Glutamatergic neuron (in vitro differentiated cells): ENCODE measurements at regions not wholly inside any gene's neighbourhood (a gene's known extent, or its start where the extent isn't known, plus 50 kb on each side); places are given as distances from the start of the nearest gene placed in this dataset.

Experiments
- DNase-seq: peaks from one replicate; pipeline ENCODE4 v3.0.0; 2022
- H3K27ac Mint-ChIP-seq: one replicate; pipeline ENCODE4 v1.8.0; 2020; ENCODE audit warnings: mild to moderate bottlenecking, mixed read lengths, inconsistent platforms; ENCODE audit not compliant: unreplicated experiment
- H3K27me3 Mint-ChIP-seq: one replicate; pipeline ENCODE4 v1.8.0; 2020; ENCODE audit warnings: mild to moderate bottlenecking, moderate library complexity, mixed read lengths, inconsistent platforms; ENCODE audit not compliant: unreplicated experiment
- H3K36me3 Mint-ChIP-seq: one replicate; pipeline ENCODE4 v1.8.0; 2020; ENCODE audit warnings: mild to moderate bottlenecking, mixed read lengths, inconsistent platforms; ENCODE audit not compliant: unreplicated experiment
- H3K4me1 Mint-ChIP-seq: one replicate; pipeline ENCODE4 v1.8.0; 2020; ENCODE audit warnings: mild to moderate bottlenecking, low read depth, mixed read lengths, inconsistent platforms; ENCODE audit not compliant: unreplicated experiment
- H3K4me3 Mint-ChIP-seq: one replicate; pipeline ENCODE4 v1.8.0; 2020; ENCODE audit warnings: mild to moderate bottlenecking, mixed read lengths, inconsistent platforms; ENCODE audit not compliant: unreplicated experiment
- H3K9me3 Mint-ChIP-seq: one replicate; pipeline ENCODE4 v1.8.0; 2020; ENCODE audit warnings: mild to moderate bottlenecking, moderate library complexity, mixed read lengths, inconsistent platforms; ENCODE audit not compliant: unreplicated experiment
- CTCF ChIP-seq: fragments of 200-600 bp; sonication (generic); IDR thresholded peaks from one replicate; pipeline ENCODE4 v1.5.0; 2021; ENCODE audit not compliant: partially characterized antibody, unreplicated experiment

GRCh38 chr2:36302911-36303310, 52.7 kb upstream of the CRIM1 start:
- TF ChIP-seq CTCF: no peak
- no peaks in the 10 kb centered on the region for H3K4me1 Mint-ChIP-seq
- peaks cover 2% of the 10 kb centered on the region for H3K27me3 Mint-ChIP-seq
- H3K4me3 Mint-ChIP-seq: no peak overlapping the region
- no peak for DNase-seq
- H3K27ac Mint-ChIP-seq: no peak overlapping the region
- H3K36me3 Mint-ChIP-seq: peaks cover 5% of the 10 kb centered on the region
- peaks cover 1% of the 10 kb centered on the region for H3K9me3 Mint-ChIP-seq

DNA sequence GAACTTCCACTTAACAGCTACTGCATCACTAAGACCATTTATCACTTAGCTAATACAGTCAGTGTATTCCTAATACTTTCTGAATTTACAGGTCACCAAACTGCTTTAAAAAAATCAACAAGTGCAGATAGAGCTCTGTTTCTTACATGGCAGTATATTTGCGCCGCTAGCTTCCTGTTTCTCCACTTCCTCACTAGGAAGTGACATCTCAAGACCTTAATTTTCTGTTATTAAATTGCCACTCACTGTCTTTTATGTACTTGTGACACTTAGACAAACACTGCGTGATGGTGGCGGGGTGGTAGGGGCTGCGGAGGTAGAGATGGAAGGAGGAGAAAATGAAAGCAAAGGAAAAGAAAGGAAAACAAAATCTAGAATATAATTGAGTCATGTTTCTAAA, 53.7 kb upstream of the CRIM1 start:
- no peak overlapping the region for H3K4me3 Mint-ChIP-seq
- H3K27ac Mint-ChIP-seq: no peak overlapping the region
- H3K4me1 Mint-ChIP-seq: no peaks in the 10 kb centered on the region

GRCh38 chr2:36300697-36301096, 54.9 kb upstream of the CRIM1 start:
- no peak overlapping the region for H3K27ac Mint-ChIP-seq

More for the DNA sequence above, 53.7 kb upstream of the CRIM1 start:
- TF ChIP-seq CTCF: no peak
- H3K27me3 Mint-ChIP-seq: peaks cover 2% of the 10 kb centered on the region
- H3K9me3 Mint-ChIP-seq: peaks cover 1% of the 10 kb centered on the region
- peaks cover 5% of the 10 kb centered on the region for H3K36me3 Mint-ChIP-seq
- no peak for DNase-seq

DNA sequence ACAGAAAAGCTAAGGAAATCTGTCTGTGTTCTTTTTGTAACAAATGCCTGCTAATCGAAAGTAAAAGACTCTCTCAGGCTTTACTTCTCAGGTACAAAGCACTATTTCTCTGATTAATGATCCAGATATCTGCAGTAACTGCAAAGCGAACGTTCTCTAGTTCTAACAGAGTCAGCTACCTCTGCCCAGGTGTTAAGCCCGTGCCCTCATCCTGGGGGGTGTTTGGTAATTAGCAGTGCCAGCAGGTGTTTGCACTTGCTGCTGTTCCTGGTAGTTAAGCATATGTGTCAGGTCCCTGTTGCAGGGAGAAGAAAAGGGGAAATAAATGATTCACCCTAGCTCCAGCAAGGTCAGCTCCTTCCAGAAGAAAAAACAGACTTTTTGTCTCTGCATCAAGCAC, 58.8 kb upstream of the CRIM1 start:
- H3K4me3 Mint-ChIP-seq: no peak overlapping the region
- no peaks in the 10 kb centered on the region for H3K4me1 Mint-ChIP-seq
- H3K27ac Mint-ChIP-seq: no peak overlapping the region
- H3K9me3 Mint-ChIP-seq: no peaks in the 10 kb centered on the region
- DNase-seq: no peak
- peaks cover 5% of the 10 kb centered on the region for H3K27me3 Mint-ChIP-seq
- no peak for TF ChIP-seq CTCF
- H3K36me3 Mint-ChIP-seq: peaks cover 5% of the 10 kb centered on the region

More at GRCh38 chr2:36300697-36301096, 54.9 kb upstream of the CRIM1 start:
- Mint-ChIP-seq H3K4me3 (no peak overlapping the region), H3K9me3 (peaks cover 1% of the 10 kb centered on the region), H3K4me1 (no peaks in the 10 kb centered on the region), H3K36me3 (peaks cover 5% of the 10 kb centered on the region), H3K27me3 (peaks cover 2% of the 10 kb centered on the region)
- TF ChIP-seq CTCF: no peak
- no peak for DNase-seq

DNA sequence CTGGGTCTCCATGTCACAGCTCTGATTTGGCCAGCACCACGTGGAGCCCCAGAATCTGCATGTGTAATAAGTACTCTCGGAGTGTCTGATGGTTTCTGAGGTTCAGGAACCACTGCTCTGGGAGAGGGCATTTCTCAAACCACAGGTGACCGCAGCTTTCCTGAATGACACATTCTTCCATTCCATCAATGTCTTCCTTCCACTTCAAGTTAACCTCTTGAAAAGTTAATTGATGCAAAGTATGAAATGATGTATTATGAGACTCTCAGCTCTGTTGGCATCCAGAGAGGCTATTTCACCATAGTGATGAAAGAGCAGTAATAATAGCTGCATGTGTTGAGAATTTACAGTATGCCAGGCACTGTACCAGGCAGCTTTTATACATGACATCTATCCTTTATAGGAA, 61.3 kb upstream of the CRIM1 start:
- DNase-seq: no peak
- H3K4me1 Mint-ChIP-seq: no peaks in the 10 kb centered on the region
- H3K9me3 Mint-ChIP-seq: no peaks in the 10 kb centered on the region
- no peak overlapping the region for H3K4me3 Mint-ChIP-seq
- H3K27me3 Mint-ChIP-seq: peaks cover 3% of the 10 kb centered on the region
- H3K36me3 Mint-ChIP-seq: no peaks in the 10 kb centered on the region
- no peak for TF ChIP-seq CTCF
- no peak overlapping the region for H3K27ac Mint-ChIP-seq
